GM21423 (cell line): ENCODE measurements at regions not wholly inside any gene's neighbourhood (a gene's known extent, or its start where the extent isn't known, plus 50 kb on each side); places are given as distances from the start of the nearest gene placed in this dataset.
"Not testable (repeated sequence)": the region's sequence is repeated elsewhere in the genome, so short reads cannot be mapped to it uniquely, and the experiment has no call there.

Experiments used
- ATAC-seq: cut with Tn5 transposase; IDR thresholded peaks from one replicate; pipeline ENCODE4 v1.9.1; 2021; ENCODE audit warnings: mild to moderate bottlenecking, moderate library complexity; ENCODE audit not compliant: unreplicated experiment

- ATAC-seq, result no peak
Measured at GRCh38 chr1:37158113-37158749, 123.9 kb upstream of the GRIK3 start.

GRCh38 chr1:37159102-37159501, 124.8 kb upstream of the GRIK3 start:
- no peak for ATAC-seq

GRCh38 chr1:37161171-37161570, 126.9 kb upstream of the GRIK3 start:
- ATAC-seq, result no peak

- ATAC-seq, result no peak
Measured at GRCh38 chr1:37162059-37162458, 127.7 kb upstream of the GRIK3 start.

GRCh38 chr1:37166005-37166404, 131.7 kb upstream of the GRIK3 start:
- no peak for ATAC-seq

- no peak for ATAC-seq
Measured at GRCh38 chr1:37167479-37167878, 133.2 kb upstream of the GRIK3 start.

- no peak for ATAC-seq
Measured at GRCh38 chr1:37169241-37169640, 134.9 kb upstream of the GRIK3 start.

- no peak for ATAC-seq
Measured at GRCh38 chr1:37169743-37170275, 135.5 kb upstream of the GRIK3 start.

- ATAC-seq, result no peak
Measured at GRCh38 chr1:37171691-37172090, 137.4 kb upstream of the GRIK3 start.

GRCh38 chr1:37174341-37174740, 140.0 kb upstream of the GRIK3 start:
- no peak for ATAC-seq

- ATAC-seq, result no peak
Measured at GRCh38 chr1:37174876-37175275, 140.6 kb upstream of the GRIK3 start.

GRCh38 chr1:37175666-37176215, 141.4 kb upstream of the GRIK3 start:
- no peak for ATAC-seq

- ATAC-seq, result no peak
Measured at GRCh38 chr1:37176269-37176668, 142.0 kb upstream of the GRIK3 start.

- ATAC-seq, result no peak
Measured at GRCh38 chr1:37177230-37177864, 143.0 kb upstream of the GRIK3 start.

- no peak for ATAC-seq
Measured at GRCh38 chr1:37181425-37181824, 147.1 kb upstream of the GRIK3 start.

GRCh38 chr1:37184789-37185188, 150.5 kb upstream of the GRIK3 start:
- no peak for ATAC-seq

GRCh38 chr1:37186246-37186756, 152.0 kb upstream of the GRIK3 start:
- no peak for ATAC-seq

- ATAC-seq, result no peak
Measured at GRCh38 chr1:37189111-37189510, 154.8 kb upstream of the GRIK3 start.

GRCh38 chr1:37197411-37197810, 163.1 kb upstream of the GRIK3 start:
- no peak for ATAC-seq

GRCh38 chr1:37214305-37214704, 180.0 kb upstream of the GRIK3 start:
- not testable (repeated sequence) for ATAC-seq

GRCh38 chr1:37233606-37234005, 199.3 kb upstream of the GRIK3 start:
- ATAC-seq, result no peak

- no peak for ATAC-seq
Measured at GRCh38 chr1:37234941-37235418, 200.7 kb upstream of the GRIK3 start.
